ENCODE measurements at regions not wholly inside any gene's neighbourhood (a gene's known extent, or its start where the extent isn't known, plus 50 kb on each side); places are given as distances from the start of the nearest gene placed in this dataset.
"Not testable (repeated sequence)": the region's sequence is repeated elsewhere in the genome, so short reads cannot be mapped to it uniquely, and the experiment has no call there.

DNA sequence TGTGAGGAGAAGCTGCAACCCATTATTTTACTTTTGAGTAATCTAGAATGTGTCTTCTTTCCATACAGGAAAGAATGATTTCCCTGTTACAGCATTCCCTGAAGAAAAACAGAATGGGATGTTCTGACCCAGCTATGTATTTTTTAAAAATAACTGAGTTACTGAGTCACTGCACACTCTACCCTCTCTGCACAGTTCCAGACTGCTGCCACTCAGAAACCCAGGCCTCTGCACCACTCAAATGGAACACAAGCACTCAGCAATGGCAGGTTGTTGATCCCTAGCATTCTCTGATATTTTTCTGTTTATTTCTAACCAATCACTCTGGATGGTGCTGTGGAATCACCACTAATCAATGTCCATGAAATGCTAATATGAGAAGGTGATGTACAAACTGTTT lies 1300.0 kb upstream of the FAM98A start:
- DNase-seq: no peak

DNA sequence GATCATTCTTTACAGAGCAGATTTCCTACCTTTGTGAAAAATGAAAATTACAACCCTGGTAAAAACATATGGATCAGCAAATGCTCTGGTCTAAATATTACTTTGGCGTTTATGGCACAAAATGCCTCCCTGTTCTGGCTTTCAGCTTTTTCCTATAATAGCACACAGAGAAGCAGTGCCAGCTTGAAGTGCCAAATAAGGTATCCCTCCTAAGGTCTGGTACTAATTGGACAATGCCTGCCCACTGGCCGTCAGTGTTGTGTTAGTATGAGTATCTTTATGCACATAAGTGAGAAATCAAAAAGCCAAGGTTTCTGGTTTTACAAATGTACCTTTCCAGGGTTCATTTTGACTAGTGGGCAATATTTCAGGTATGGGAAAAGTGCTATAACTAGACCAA lies 1293.7 kb upstream of the FAM98A start:
- DNase-seq: no peak

DNA sequence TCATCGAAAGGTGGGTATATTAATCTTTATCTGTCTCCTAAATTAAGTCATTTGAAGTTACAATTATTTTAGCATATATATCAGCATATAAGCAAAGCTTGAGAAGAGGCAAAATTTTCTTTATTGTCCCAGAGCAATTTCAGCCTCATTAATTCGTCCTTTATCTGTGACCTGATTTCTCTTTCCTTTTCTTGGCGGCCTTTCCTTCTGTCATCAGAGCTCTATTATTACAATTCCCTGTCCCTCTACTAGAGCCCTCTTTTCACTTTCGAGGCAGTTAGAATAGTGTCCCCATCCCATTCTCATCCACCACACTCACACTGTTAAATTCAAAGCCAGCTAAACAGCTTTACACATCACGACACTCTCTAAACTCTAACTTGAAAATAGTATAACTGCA lies 1293.2 kb upstream of the FAM98A start:
- no peak for DNase-seq

DNA sequence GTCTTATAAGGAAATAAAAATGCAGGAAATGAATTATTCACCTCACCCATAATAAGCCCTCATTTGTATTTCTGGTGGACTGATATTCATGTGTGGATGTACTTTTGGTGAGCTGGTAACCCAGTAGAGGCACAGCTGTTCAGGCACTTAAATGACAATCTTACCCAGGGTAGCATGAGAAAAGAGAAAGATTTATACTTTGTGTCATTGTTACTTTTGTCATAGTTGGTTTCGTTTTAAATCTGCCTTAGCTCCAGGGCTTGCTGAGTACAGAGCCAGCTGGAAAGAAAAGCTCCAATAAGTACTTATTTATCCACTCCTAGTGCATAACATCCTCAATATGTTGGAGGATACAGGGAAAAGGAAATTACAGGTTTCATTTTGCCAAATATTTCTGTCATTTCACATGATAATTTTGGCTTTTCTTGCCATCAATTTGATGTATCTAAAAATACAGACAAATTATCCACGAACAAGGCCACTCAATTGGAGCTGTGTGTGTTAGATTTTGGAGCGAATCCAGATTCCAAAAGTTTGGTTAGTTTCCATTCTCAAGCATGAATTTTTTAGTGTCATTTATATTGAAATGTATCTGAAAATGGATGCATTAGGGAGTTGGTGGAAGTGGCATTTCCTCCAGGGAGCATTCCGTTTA lies 1276.1 kb upstream of the FAM98A start:
- DNase-seq: no peak

DNA sequence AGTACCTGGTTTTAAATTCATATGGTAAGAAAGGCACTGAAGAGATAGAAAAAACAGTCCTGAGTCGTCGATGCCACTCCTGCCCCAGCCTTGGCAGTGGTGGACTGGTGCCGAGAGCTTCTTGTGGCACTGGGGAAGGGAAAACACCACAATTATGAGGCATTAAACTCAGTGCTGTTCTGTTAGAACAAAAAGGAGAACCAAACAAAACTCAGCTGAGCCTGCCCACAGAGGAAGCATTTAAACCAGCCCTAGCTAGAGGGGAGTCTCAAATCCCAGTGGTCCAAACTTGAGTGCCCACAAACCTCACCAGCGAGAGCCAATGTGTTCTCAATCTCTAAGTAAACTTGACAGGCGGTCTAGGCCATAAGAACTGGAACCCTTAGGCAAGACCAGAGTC lies 1254.5 kb upstream of the FAM98A start:
- DNase-seq: no peak

DNA sequence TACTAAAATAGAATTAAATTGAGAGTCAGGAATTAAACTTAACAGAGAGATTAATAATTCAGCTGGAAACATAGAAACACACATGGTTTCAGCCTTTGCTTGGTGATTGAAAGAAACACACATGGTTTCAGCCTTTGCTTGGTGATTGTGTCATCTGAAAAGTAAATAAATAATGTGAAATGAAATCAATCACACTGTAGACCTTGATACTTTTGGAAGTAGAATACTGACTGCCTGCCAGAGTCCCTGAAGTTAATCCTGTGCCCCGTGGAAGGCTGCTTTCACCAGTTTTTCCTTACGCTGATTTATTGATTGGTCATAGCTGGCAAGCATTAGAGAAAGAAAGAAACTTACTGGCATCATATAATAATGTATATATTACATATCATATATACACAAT lies 1252.7 kb upstream of the FAM98A start:
- DNase-seq: no peak

DNA sequence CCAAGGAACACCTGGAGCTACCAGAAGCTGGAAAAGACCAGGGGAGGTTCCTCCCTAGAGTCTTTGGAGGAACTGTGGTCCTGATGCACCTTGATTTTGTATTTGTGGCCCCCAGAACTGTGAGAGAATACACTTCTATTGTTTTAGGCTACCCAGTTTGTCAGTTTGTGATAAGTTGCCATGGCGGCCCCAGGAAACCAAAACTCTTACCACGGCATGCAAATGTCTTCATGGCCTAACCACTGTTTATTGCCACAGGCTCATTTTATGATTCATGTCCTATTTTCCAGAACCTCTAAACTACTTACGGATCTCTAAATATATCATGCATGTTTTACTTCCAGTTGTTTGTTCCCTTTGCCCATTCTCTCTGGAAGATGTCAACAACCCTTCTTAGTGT lies 1250.7 kb upstream of the FAM98A start:
- DNase-seq: no peak

DNA sequence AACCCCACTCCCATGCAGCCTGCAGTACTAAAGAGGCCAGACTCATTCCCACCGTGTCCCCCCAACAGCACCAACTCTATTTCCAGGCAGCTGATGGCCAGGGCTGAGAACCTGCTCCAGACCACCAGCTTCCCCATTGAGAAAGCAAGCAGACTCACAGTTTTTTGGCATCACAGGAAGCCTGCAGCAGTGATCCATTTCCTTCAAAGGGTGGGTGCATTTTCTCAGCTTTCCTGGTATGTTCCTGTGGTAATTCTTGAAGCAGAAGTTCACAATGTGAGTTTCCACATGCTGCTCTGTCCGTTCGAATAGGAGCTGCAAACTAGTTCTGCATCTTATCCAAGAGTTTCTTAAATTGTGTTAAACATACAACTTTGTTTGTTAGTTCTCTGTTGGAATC lies 1249.6 kb upstream of the FAM98A start:
- no peak for DNase-seq

DNA sequence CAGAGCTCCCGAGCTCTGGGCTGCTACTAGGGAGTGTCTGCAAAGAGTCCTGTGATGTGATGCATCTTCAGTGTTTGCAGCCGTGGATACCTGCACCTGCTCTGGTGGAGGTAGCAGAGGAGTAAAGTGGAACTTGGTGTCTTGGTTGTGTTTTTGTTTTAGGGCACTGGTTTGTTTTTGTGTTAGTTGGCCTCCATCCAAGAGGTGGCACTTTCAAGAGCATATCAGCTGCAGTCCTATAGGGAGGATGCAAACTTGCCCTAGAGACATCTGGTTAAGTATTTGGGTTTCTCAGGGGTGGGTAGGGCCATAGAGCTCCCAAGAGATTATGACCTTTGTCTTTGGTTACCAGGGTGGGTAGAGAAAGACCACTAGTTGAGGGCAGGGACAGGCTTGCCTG lies 1249.0 kb upstream of the FAM98A start:
- DNase-seq: no peak

DNA sequence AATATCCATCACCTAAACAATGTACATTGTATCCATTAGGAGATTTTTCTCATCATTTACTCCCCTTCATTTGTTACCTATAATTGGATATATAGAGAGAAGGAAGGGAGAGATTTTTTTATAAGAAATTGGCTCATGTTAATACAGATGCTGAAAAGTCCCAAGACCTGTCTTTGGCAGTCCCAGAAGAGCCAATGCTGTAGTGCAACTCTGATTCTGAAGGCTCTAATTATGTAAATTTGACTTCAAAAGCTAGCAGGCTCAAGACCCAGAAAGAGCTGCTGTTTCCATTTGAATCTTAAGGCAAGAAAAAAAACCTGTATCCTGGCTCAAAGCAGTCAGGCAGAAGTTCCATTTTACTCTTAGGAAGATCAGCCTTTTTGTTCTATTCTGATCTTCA lies 1245.5 kb upstream of the FAM98A start:
- DNase-seq: no peak

DNA sequence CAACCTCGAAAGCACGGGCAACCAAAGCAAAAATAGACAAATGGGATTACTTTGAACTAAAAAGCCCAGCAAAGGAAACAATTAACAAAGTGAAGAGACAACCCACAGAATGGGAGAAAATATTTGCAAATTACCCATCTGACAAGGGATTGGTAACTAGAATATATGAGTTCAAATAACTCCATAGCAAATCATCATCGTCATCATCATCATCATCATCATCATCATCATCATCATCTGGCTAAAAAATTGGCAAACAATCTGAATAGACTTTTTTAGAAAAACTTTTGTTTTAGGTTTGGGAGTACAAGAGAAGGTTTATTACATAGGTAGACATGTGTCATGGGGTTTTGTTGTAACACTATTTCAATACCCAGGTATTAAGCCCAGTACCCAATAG lies 1239.3 kb upstream of the FAM98A start:
- DNase-seq: no peak

DNA sequence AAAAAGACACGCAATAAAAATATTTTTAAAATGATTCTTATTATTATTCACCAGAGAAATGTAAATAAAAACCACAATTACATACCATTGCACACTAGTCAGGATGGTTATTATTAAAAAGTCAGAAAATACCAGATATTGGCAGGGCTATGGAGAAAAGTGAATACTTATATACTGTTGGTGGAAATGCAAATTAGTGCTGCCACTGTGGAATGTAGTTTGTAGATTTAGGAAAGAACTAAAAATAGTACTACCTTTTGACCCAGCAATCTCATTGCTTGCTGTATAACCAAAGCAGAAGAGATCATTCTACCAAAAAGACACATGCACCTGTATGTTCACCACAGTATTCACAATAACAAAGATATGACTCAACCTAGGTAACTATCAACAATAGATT lies 1237.3 kb upstream of the FAM98A start:
- no peak for DNase-seq

DNA sequence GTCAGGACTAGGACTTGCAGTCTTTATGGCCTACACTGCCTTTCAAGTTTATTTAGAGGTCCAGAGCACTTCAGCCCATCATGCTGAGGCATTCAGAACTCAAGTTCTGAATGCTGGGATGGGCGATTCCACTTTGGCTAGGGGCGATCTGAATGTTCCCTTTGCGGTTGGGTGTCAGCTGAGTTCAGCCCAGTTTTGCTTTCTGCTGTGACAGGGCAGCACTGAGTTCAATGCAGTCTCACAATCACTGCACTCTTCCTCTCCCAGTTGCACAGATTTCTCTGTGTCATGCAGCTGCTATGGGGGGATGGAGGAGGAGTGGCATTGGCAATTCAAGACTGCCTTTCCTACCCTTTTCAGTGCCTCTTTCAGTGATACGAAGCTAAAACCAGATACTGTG lies 1232.0 kb upstream of the FAM98A start:
- DNase-seq: no peak

DNA sequence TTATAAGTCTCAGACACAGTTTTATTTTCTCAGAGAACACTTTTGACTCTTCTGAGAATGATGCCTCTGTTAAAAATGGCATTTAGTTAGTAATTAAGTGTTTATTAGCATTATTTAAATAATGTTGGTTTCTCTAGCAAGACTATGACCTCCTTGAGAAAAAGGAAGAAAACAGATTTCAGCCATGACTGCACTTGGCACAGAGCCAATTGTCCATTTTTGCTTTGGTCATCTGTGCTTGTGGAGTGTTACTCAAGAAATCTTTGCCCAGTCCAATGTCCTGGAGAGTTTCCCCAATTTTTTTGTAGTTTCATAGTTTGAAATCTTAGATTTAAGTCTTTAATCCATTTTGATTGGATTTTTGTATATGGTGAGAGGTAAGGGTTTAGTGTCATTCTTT lies 1229.4 kb upstream of the FAM98A start:
- no peak for DNase-seq

DNA sequence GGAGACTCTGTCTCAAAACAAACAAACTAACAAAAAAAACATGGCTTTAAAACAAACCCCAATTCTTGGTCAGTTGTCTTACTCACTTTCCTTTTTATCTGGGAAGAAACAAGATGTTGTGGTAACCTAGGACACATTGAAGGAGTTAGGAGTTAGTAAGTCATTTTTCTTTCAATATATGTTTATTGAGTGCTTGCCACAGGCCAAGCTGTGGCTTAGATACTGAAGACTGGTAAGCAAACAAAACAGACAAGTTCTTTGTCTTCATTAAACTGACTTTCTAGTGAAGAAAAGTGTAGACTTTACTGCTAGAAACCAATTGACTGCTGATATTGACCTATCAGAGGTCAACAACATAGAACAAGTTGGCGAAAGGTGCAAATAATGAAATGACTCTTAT lies 1228.3 kb upstream of the FAM98A start:
- no peak for DNase-seq

DNA sequence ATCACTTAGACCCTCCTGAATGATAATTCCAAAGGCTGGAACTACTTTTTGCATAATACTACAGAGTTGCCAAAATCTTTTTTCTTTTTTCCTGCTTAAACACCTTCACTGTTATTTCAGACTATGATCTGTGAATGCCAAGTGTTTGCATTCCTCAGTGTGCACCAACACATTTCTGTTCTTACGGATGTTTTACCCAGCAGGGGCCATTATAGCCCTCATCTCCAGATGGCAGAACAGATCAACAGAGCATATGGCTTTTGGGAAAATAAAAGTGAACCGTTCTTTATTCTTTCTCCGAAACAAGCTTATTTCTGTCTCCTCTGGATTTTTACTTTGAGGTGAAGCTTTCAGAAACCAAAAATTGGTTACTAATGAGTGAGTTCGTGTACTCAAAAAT lies 1226.6 kb upstream of the FAM98A start:
- DNase-seq: no peak

DNA sequence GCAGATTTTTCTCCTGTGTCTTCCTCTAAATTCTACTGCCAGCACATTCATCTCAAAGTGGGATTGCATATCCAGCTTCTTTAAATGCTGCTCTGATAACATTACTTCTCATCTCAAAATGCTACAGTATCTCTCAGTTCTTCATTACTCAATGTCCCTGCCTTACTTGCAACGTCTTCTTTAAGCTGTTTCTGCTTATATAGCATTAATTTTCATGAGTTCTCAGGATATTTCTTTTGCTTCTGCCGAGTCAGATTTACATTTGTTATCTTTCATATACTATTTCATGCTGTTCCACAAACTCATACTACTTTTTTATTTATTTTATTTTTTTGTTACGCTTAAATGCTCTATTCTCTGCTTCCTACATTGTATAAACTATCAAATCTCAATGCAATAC lies 1223.5 kb upstream of the FAM98A start:
- DNase-seq: no peak

DNA sequence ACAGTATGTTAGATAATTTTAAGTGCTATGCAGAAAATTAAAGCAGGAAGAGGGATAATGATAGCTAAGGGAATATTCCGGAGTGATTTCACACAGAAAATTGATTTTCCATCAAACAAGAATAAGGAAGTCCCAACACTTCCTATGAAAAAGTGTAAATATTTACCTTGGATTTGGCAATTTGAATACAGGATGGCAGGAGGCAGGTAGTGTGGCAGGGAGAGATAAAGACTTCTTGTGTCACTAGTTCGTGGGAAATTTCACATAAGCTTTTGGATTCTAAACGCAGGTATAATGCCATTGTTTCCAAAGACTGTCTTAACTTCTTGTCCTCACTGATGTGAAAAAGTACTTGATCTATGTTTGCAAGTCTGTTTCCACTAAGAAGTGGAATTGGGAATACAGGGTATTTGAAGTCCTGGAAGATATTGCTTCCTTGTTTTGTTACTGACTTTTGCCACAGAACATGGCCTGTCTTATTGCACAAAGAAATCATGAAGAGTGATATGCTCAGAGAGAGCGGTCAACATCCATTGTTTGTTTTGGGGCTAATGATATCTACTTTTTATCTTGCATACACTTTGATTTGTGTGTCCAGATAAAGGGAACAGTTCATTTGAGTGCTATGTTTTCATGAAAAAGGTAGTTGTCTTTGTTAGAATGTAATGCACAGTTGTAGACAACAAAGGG lies 1216.1 kb upstream of the FAM98A start:
- DNase-seq: no peak

DNA sequence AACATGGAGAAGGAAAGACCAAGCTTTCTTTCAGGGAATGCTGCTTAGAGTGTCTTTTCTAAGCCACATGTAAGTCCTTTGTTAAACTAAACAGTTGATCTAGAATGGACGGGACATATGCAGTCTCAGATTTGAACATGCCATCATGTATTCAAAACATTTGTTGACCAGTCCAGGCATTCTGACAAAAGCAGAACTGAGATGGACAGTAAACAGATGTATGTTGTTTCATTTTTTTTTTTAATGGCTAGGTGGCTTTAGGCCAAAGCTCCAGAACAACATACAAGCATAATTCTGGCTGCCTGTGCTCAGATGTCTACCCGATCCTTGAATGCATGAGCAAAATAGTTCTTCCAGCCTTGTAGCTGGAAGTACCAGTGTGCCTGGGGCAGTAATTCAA lies 1211.4 kb upstream of the FAM98A start:
- DNase-seq: no peak

DNA sequence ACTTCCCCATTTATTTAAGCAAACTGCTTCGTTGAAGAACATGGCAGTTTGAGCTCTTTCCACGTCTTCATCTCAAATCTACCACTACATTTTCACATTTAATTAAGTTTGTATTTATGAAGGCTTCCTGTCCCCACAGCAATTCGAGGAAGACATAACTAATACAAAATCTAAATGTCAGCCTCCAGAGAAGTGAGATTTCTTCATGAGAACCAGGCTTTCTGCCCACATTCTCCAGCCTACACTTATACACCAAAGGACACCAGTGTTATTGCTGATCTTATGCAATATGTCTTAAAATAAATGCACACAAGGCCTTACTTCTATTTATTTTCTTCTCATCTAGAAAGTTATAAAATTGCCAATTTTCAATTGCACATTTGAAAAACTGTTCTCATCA lies 1209.3 kb upstream of the FAM98A start:
- no peak for DNase-seq

DNA sequence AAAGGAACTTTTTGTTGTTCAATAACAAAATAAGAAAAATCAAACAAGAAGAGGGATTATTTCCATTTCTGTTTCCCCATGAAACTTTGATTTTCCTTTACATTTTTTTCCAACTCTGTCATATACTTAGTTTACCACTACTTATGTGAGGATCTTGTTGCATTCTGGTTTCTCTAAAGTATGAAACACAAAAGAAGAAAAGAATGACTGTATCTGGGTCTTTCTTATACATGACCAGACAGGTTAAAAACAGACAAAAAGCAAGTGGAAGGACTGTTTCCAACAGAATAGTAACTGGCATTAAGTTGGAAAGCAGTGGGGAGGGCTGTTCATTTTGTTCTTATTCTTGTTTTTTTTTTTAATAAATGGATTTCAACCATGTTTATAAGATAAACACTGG lies 1207.8 kb upstream of the FAM98A start:
- no peak for DNase-seq

DNA sequence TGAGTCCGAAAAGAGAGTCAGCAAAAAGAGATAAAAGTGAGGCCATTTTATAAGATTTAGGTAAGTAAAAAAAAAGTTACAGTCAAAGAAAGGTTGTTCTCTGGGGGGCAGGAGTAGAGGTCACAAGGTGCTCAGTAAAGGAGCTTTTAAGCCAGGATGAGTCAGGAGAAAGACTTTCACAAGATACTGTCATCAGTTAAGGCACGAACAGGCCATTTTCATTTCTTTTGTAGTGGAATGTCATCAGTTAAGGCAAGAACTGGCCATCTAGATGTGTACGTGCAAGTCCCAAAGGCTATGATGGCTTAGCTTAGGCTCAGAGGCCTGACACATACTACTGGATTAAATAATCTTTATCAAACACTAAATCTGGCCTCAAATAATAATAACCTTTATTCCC lies 1207.3 kb upstream of the FAM98A start:
- no peak for DNase-seq

DNA sequence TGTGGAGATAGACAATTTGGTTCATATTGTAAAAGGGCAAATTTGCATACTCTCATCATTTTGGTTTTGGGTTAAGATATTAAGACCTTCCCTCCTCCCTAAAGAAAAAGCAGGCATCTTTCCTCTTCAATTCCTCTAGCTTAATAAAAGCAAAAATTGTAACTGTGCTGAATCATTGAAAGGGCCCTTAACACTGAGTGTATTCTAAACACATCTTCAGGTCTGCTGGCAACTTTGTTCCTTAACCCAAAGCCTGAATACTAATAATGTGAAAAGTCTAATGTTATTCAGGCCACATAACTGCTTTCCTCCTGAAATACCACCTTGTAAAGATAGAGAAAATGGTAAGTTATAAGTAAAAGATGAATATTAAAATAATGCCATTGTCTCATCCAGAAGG lies 1200.5 kb upstream of the FAM98A start:
- DNase-seq: no peak

DNA sequence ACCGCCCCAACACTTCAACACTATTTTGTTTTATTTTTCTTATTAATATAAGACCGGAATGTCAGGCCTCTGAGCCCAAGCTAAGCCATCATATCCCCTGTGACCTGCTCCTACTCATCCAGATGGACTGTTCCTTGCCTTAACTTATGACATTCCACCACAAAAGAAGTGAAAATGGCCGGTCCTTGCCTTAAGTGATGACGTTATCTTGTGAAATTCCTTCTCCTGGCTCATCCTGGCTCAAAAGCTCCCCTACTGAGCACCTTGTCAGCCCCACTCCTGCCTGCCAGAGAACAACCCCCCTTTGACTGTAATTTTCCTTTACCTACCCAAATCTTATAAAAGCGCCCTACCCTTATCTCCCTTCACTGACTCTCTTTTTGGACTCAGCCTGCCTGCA lies 1196.5 kb upstream of the FAM98A start:
- not testable (repeated sequence) for DNase-seq

DNA sequence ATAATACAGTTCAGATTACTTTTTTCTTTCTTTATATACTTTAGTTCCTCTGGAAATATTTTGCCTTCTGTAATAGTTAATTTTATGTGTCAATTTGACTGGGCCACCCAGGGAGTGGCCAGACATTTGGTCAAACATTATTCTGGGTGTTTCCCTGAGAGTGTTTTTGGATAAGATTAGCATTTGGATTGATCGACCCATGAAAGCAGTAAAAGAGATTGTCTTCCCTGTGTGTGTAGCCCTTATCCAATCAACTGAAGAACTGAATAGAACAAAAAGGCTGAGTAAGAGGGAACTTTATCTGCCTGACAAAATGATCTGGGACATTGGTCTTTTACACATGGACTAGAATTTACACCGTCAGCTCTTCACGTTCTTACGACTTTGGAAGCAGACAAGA lies 1190.1 kb upstream of the FAM98A start:
- no peak for DNase-seq

Measured in NCI-H1417 (cell line).